DMS53 treated with DMSO at 0.1 percent for 48 hours (cell line): ENCODE measurements at regions not wholly inside any gene's neighbourhood (a gene's known extent, or its start where the extent isn't known, plus 50 kb on each side); places are given as distances from the start of the nearest gene placed in this dataset.
"Not testable (repeated sequence)": the region's sequence is repeated elsewhere in the genome, so short reads cannot be mapped to it uniquely, and the experiment has no call there.

Experiments used
- DNase-seq: peaks from one replicate; lab custom pipeline; 2025; ENCODE audit not compliant: unreplicated experiment; lab: John Stamatoyannopoulos, UW

DNA sequence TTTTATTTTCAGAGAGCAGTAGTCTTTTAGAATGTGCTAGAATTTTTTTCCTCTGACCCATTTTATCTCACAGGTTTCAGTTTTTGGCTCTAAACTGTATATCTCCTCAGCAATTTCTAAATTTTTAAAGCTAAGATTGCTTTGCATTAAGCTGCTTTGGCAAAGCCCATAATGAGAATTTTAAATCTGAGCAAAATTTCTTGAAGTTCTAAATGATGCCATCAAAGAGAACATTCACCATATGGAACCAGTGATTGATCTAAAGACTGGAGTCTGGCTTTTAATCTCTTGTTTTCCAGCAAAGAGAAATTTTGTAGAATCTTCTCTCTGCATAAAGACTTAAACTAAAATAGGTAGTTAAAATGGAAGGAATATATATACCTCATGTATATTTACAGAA is 313.6 kb downstream of the TBC1D32 start:
- no peak for DNase-seq

DNA sequence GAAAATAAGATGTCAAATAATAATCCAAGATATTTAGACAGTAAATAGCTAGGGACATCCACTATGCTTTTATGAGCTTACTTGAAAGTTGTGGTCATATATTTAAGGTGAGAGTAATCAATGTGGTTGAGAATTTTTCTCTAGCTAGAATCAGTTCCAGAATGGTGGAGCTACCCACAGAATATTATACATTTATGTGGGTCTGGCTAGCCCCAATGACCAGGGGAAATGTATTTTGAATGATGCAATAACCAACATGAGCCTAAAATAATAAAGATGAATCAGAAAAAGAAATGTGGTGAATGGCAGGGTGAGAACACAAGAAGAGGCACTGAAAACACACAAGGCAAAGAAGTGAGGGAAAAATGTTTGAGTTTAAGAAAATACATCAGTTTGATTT is 325.7 kb downstream of the TBC1D32 start:
- no peak for DNase-seq

DNA sequence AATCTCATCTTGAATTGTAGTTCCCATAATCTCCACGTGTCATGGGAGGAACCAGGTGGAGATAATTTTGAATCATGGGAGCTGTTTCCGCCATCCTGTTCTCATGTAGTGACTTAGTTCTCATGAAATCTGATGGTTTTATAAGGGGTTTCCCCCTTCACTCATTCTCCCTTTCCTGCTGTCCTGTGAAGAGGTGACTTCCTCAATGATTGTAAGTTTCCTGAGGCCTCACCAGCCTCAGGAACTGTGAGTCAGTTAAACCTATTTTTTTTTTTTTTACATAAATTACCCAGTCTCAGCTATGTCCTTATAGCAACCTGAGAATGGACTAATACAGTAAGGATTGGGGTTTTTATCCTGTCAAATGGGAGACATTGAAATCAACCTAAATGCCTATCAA is 328.3 kb downstream of the TBC1D32 start:
- no peak for DNase-seq

DNA sequence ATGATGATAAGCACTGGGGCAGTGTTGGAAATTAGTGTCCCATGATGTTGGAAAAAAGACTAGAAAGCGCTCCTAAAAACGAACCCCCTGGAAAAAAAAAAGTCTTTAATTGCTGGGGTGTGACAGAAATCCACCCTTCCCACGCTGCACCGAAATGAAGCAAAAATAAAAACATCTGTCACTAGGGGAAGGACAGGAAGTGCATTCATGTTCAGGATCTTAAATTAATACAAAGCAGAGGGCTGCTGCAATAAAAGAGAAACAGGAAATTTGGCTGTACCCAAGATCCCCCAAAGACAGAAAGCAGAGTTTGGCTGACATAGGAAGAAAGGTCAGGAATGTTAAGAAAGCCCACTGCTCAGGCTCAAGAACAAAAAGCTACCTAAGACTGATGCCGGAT is 333.9 kb downstream of the TBC1D32 start:
- no peak for DNase-seq

DNA sequence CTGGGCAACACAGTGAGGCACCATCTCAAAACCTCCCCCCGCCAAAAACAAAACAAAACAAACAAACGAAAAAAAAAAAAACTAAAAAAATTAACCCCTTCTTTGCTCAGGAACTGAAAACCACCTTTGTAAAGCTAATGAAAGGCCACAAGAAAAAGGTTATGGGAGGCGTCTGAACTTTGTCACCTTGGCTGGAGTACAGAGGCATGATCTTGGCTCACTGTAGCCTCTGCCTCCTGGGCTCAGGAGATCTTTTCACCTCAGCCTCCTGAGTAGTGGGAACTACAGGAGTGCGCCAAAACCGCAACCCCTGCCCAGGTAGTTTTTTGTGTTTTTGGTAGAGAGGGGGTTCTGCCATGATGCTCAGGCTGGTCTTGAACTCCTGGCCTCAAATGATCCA is 337.9 kb downstream of the TBC1D32 start:
- DNase-seq: no peak

DNA sequence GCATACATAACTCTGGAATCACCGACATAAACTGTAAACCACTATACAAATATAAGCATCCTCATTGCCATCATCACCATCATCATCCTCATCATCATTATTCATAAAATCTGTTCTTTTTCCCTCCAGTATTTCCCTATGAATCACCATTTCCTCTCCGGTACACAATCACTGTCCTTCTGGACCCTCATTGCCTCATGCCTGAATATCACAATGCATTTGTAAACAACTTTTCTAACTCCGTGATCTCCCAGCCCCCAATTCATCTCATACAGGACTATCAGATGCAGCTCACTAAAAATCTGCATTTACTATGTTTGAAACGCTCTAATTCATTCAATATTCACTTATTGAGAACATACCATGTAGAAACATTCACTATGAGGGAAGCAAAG is 339.7 kb downstream of the TBC1D32 start:
- no peak for DNase-seq

DNA sequence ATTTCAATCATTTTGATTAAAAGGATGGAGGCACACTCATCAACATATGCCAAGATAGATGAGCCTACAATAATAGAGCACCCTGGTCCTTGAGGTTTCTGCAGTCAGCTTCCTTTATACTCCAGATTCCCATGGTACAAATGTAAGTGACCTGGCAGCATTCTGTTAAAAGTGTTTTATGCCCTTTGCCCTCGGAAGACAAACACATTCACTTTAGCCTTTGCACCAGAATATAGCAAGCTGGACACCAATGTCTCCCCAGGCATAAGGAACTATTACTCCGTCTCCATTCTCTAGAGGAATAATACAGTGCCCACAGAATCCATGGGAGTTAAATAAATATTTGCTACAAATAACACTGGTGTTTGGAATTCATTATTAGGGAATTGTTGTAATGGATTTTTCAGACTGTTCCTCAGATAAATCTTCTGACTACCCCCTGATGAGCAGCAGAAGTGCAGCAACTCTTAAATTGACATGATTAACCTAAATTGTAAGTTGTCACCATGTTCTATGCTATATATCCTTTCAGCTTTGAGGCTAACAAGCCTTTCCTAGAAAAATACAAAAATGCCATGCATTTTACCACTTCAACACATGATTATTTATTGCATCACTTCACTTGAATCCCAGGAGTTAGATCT is 340.2 kb downstream of the TBC1D32 start:
- no peak for DNase-seq

DNA sequence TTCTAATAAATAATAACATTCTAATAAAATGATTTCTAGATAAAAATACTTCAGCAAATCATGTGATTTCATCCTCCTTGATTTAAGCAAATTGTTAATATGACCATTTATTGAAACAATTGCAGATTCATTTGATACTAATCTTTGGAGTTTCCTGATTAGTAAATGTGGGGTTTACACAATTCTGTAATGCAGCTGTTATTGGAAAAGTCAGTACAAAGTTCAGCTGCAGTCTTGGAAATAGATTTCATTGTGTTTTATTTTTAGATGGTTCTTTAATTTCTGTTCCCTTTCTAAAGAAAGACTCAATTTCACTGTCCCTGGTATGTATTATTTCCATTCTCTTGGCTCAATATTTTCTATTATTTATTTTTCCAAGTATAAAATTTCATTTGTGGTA is 342.0 kb downstream of the TBC1D32 start:
- no peak for DNase-seq

DNA sequence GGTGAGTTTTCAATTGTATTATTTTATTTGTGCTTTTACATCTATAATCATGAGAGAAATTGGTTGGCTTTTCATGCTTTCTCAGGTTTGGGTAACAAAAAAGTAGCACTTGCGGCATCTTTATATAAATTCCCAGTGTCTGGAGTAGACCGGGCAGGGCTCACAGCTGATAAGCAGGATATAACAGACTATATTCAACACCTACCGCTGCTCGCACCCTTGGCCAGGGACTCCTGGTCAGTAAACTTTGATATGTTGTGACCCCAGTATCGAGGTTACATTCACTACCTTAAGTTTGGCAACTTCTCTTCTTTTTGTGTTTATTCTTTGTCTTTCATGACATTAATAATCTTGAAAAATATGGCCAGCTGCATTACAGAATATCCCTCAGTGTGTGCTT is 343.4 kb downstream of the TBC1D32 start:
- no peak for DNase-seq

DNA sequence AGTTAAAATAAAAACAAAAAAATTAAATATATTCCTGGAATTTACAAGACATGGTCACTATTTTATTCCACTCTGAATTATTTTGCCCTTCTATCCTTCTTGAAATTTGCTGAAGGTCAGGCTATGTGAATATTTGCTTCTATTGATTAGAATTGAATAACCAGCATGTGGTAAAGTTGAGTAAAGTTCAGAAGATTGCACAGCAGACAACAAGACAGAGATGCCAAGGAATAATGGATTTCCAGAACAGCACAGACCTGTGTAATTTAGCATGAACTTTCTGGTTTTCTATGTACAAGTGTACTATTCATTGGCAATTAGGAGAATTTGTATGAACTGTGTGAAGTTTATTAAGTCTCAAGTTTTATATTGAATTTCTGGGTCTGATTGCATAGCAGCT is 352.4 kb downstream of the TBC1D32 start:
- DNase-seq: no peak

DNA sequence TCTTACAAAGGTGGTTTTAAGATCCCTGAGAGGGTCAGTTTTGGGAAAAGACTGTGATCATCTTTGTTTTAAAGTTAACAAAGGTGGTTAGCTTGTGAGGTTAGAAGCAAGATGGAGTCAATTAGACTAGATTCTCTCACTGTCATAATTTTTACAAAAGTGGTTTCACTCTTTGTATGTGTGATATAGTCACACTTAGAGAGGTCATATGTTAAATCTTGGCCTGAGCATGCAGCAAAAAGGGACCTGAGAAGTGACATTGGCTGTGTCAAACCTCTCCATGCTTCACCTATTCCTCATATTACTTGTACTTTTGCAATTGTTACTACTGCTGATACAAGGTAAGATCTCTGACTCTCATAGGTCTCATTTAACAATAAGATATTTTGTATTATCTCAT is 368.0 kb downstream of the TBC1D32 start:
- no peak for DNase-seq

DNA sequence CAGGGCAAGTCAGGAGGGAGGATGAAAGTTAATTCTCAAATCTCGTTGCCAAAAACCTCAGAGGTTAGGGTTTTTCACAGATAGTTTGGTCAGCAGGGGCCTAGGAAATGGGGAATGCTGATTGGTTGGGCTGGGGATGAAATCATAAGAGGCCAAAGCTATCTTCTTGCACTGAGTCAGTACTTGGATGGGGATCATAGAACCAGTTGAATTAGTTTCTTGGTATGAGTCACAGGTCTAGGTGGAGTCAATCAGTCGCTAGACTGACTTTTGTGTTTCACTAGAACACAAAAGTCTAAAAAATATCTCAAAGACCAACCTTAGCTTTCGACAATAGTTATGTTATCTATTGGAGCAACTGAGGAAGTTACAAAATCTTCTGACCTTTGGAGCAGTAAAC is 368.5 kb downstream of the TBC1D32 start:
- DNase-seq: no peak

DNA sequence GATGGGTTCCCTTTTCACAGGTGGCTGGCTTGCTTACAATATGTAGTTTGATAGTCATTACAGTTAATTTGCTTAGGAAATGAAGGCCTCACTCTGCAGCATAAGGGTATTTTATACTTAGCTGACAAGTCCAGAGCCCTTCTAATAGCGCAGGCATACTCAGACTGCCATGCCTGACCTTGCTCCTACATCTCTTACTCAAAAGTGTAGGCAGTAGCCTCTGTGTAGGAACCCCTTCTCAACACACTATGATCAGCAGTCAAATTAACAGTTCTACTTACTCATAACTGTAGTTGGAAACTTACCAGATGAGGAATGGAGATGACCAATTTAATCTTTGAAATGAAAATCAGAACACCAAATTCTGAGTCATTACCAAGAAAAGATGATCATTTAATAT is 373.5 kb downstream of the TBC1D32 start:
- no peak for DNase-seq

DNA sequence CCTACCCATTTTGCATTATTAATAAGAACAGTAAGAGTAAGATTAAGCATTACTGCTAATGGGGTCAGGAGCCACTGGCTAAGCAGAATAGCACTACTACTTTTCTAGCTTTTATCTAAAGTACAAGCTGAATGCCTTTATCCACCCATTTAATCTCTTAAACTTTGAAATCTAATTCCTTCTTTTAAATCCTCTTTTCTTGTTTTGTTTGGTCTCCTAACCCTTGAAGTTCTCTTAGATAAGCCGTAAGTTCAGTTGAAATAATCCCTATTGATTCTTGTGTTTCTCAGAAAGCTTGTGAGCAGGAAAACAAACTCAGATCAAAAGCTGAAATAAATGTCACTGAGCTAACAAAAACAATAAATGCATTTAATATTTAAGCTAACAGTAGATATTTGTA is 380.2 kb downstream of the TBC1D32 start:
- DNase-seq: no peak

DNA sequence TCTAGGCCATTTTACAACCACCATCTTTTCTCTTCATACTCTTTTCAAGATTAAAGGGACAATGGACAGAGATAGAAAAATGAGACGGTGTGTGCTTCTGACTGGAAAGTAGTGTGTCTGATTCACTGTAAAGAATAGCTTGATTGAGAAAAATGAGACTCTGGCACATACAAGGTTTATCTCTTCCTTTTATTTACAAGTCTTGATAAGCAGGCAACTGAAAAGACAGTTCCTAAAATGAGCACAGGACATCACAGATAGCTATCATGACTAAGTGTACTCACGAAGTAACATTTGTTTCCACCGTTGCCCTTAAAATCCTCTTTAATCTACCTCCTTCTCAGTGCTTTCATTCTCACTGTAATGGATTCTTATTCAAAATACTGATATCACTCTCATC is 383.0 kb downstream of the TBC1D32 start:
- DNase-seq: no peak

DNA sequence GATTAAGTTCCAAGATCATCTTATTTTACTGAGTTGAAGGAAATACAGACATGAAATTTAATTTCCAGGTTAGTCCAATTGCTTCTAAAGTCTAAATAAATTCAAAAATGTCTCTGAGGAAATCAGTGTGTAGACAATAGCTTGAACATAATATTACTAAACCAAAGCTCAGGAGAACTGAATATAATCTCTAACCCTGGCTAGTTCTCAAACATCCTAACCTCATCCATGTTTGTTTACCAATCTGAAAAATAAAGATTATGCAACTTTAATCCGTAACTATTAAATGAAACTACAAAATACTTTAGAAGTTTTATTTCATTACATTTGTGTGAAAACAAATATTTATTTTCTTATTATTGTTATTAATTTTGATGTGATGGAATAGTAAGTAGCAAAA is 387.2 kb downstream of the TBC1D32 start:
- DNase-seq: no peak

DNA sequence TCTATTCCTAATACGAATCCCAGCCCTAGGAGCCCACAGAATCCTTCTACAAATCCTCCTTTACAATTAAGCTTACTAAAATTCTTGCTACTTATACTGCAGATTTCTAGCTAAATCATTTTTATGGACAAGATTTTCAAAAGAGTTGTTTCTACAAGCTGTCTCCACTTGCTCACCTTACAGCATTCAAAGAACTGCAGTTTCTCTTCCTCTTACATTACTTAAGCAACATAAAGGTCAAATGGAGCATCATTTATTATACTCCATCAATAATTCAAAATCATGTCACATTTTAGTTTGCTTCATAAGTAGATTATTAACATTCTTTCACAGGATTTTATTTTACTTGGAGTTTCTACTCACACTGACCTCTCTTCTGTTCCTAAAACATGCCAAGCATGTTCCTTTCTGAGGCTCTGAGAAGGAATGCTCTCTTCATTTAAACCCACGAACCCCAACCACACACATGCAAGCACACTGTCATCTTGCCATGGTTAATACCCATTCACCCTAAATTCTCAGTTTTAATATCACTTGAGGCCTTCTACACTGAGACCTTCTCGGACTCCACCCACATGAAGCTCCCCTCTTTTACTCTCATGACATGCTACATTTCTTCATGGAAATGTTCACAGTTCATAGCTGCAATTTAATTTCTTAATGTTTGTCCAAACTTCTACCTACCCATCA is 388.2 kb downstream of the TBC1D32 start:
- DNase-seq: no peak

DNA sequence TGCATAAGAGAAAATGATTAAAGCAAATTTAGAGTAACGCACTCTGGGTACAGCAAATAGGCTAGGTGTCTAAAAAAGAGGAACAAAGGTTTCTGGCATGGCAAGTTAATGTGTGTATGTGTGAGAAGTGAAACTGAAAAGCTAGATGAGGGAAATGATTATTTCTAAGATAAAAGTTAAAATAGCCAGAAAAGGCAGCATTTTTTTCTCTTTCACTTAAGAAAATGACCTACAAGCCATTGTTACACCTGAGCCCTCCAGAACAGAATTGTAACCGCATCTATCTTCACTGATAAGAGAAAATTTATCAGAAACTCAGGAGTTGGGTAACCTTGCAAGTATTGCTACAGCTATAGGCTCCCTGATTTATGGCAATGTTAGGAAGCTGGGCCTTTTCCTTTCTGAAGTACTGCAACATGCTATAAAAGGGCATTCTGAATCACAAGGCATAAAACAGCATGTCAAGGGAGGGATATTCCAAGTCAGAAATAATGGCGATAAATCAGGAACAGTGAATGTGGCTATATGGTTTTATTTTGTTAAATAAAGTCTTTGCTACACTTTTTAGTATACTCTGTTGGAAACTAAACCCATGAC is 395.3 kb downstream of the TBC1D32 start:
- DNase-seq: no peak

DNA sequence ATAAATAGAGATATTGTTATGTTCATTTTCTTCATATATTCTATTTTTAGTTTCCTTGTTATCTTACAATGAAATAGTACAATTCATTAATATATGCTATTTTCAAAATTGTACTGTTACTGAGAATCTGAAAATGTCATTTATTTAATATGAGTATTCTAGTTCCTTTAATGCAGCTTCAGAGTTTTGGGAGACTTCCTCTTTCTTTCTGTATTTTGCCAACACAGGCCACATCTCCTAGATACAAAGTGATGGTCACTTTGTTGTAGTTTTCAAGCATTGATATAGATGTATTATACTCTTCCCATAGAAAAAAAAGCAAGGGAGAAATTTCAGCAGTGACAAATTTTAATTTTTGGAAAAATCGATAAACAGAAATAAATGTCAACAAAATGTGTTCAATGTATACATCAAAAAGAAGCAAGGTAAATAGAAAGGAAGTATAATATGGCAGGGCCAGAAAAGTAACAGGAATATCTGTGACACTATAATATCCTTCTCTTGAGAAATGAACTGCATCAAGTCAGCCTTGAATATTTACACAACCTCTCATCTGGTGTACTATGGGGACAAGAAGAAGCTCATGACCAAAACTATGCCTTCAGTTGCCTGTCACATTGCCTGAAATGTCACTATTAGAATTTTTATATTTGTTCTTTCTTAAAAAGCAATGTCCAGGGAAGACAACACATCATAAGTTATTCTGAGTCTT is 396.0 kb downstream of the TBC1D32 start:
- DNase-seq: no peak

DNA sequence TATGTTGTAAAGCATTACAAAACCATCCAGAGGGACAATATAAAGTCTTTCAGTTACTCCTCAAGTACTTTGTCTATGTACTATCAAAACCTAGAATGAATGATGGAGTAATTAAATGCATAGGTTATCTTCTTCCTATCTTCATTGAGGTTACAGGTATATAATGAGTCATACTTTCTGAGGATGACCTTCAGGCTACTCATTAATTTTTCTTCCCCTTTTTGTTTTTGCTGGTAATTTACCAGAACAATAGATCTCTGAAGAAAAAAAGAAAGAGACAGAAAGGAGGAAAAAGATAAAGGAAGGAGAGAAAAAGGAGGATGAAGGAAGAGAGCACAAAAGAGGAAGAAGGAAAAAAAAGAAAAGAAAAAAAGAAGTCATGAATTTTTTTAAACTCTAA is 398.4 kb downstream of the TBC1D32 start:
- DNase-seq: no peak

DNA sequence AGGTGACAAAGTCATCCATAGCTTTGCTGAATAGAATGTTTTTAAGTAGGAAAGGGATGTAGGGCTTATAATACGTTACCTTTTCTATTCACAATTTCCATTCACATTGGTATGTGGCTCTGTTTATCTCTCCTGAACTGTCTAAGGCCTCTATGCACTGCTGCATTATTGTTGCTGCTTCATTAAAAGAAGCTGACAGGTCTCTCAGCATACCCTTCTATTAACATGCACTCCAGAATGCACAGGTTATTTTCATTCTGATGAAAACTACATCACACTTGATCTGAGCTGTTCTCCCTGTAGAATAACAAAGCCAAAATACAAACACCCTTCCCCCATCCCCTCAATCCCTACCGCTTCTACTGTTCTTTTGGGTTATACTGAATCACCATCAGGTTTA is 399.3 kb downstream of the TBC1D32 start:
- DNase-seq: no peak

DNA sequence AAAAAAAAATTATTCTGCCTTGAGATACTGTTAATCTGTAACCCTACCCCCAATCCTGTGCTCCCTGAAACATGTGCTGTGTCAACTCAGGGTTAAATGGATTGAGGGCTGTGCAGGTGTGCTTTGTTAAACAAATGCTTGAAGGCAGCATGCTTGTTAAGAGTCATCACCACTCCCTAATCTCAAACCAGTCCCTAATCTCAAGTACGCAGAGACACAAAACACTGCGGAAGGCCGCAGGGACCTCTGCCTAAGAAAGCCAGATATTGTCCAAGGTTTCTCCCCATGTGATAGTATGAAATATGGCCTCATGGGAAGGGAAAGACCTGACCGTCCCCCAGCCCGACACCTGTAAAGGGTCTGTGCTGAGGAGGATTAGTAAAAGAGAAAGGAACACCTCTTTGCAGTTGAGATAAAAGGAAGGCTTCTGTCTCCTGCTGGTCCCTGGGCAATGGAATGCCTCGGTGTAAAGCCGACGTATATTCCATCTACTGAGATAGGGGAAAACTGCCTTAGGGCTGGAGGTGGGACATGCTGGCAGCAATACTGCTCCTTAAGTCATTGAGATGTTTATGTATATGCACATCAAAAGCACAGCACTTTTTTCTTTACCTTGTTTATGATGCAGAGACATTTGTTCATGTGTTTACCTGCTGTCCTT is 402.6 kb downstream of the TBC1D32 start:
- not testable (repeated sequence) for DNase-seq
